GM18873 (cell line): ENCODE measurements at regions not wholly inside any gene's neighbourhood (a gene's known extent, or its start where the extent isn't known, plus 50 kb on each side); places are given as distances from the start of the nearest gene placed in this dataset.
"Not testable (repeated sequence)": the region's sequence is repeated elsewhere in the genome, so short reads cannot be mapped to it uniquely, and the experiment has no call there.

Source experiments
- ATAC-seq: cut with Tn5 transposase; IDR thresholded peaks from one replicate; pipeline ENCODE4 v1.9.1; 2021; ENCODE audit warnings: mild to moderate bottlenecking, moderate library complexity, moderate number of reproducible peaks; ENCODE audit not compliant: unreplicated experiment, low FRiP score

DNA sequence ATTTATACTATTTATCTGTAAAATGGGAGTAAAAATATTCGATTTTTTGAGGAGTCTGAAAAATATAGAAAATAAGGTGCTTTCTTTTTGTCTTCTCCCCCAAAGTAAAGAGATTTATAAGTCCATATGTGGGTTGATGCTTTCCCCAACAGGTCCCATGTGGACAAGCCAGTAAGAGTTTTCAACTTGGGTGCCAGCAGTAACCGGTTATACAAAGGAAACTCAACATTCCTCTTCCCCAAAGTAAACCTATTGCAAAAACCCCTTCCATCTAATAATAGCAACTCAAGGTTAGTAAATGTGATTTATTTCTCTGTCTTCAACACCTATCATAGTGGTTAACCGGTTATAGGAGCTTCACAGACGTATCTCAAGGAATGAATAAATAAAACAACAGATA is 1206.9 kb upstream of the SEL1L start:
- no peak for ATAC-seq

DNA sequence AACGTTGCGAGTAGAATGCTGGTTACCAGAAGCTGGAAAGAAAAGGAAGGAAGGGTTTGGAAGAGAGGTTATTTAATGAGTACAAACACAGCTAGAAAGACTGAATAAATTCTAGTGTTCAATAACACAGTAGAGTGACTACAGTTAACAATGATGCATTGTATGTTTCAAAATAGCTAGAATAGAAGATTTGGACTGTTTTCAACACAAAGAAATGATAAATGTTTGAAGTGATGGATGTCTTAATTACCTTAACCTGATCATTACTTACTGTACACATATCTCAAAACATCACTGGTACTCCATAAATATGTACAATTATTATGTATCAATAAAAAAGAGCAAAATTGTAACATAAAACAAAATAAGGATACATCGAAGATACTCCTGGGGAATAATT is 1221.8 kb upstream of the SEL1L start:
- ATAC-seq: no peak

DNA sequence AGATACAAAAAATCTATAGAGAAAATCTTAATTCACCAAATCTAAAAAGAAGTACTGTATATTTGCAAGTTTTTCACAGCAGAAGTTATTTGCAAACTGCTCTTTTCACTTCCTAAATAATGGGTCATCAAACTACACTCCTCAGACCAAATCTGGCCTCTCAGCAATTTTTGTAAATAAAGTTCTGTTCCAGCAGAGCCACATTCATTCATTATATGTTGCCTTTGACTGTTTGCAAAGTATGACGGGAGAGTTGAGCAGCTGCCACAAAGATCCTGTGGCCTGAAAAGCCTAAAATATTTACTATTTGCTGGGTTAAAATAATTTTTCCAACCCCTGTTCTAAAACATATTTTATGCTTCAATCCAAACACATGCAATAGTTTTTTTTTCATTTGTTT is 1222.3 kb upstream of the SEL1L start:
- ATAC-seq: no peak

DNA sequence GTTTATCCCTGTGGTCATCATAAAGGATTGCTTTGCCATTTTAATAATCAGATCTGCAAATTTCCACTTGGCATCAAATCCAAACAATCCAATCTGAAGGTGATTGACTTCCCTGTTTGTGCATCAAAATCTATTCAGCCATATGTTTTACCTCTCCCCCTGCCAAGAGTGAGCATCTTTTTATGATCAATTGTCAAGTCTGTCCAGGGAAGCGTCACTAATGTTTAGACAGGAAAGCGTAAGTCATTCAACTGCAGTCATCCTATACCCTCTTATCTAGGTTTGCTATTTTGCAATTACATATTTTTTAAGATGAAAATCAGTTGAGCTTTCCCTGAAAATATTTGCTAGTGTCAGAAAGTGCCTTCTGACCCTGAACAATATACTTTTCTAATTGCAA is 1224.1 kb upstream of the SEL1L start:
- no peak for ATAC-seq

DNA sequence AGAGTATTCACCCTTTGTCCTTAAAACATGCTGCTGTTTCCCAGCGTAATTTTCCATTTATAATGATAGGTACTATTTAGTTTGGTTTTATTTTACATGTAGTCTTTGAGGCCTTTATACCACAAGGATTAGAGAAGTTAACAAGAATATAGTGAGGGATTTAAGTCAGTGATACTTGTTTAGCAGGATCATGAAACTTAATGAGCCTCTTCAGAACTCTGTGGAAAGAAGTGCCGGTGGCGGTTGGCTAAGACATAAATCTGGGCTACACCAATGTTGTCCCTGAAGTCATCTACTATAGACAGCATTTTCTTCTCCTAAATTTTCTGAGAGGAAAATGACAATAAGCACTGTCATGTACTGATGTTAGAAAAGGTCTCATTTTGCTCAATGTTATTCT is 1226.0 kb upstream of the SEL1L start:
- ATAC-seq: no peak

DNA sequence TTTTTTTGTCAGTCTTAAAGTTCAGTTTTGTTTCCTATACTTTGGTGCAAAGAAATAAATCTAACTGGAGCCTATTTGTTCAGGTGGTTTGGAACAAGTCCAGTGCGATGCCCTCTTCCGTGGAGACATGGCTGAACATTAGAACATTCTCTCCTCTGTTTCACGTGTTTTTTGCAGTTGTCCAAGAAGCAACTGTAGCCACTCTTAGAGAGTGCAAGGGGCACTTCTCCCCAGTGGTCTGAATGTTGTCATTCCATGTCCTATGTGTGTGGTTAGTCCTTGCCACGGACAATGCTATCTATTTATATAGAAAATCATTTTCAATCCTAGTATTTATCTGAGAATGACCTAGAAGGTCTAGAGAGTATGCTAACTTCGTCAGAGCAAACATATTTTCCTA is 1232.5 kb upstream of the SEL1L start:
- no peak for ATAC-seq

DNA sequence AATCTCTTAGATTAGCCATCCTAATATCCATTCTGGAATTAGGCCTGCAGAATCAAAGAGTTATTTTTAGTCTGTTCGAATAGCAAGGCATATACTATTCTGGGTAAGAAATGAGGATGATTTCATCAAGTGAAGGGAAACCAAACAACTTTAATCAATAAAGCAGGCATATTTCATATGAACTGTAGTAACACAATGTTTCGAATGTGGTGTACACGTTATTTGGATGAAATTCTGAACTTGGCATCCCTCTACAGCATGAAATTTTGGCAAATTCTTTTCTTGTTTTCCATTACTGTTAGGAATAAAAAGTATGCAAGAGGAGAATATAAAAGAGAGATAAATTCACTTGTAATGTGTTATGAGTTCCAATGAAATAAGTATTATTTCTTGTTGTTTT is 1233.3 kb upstream of the SEL1L start:
- no peak for ATAC-seq

DNA sequence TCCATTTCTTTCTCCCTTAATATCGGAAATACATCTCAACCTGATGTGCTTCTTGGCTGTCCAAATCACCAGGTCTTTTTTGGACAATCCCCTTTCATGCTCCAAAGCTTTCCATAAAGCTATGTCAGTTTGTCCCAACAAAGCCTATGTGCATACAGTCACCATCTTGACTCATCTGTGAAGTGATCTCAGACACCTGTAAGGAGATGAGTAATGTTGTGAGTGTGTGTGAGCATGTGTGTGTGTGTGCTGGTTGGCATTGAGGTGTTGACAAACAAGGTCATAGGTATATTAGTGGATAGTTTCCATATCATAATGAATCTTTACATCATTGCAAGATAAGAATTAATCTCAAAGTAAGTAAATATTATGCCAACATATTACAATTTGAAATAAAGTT is 1243.3 kb upstream of the SEL1L start:
- no peak for ATAC-seq

DNA sequence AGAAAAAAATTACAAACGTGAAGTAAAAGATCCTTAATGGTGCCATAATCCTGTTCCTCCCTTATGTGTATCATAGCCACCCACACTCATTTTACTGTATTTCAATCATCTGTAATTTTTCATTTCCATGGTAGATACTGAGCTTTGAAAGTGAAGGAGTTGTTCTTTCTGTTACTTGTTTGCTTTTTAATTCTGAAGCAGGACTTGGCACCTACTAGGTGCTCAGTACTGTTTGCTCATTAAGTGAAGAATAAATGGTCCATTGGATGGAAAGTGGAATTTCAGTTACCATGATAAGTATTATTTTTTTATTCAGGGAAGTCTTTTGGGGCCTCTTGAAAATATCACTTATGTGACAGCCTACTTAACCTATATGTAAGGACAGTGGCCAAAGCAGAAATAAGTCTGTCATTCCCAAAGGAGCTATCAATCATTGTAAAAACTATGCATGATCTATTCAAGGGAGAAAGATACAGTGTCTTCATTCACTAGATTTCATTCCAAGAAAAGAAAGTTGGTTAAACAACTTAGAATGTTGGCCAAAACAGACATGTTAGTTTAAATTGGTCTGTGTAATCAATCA is 1244.4 kb upstream of the SEL1L start:
- no peak for ATAC-seq

DNA sequence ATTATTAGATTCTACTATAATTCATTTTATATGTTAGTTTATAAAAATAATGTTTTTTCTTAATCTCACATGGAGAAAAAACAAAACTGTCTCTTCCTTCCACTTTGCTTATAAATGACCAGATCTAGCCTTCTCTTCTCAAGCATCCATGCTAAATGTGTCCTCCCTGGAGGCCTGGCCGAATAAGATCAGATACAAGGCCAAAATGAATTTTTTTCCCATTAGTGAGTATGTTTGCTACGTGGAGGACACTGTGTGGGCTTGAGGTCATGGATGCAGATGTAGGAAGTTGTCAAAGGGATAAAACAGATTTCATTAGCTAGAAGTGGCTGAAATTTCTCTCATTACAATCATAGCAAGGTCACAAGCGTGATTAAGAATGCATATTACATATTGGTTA is 1244.9 kb upstream of the SEL1L start:
- no peak for ATAC-seq

DNA sequence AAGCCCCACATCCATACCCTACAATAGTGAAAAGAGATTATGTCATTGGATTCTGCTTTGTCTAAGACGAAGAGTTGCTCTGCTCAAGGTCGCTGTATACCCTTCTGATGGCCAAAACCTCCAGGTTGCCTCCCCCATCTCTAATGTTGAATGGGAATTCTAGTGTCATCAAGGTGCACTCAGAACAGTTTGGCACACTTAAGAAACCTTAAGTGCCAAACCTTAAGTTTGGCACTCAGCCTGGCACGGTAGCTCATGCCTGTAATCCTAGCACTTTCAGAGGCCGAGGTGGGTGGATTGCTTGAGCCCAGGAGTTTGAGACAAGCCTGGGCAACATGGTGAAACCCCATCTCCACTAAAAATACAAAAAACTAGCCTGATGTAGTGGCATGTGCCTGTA is 1245.6 kb upstream of the SEL1L start:
- no peak for ATAC-seq

DNA sequence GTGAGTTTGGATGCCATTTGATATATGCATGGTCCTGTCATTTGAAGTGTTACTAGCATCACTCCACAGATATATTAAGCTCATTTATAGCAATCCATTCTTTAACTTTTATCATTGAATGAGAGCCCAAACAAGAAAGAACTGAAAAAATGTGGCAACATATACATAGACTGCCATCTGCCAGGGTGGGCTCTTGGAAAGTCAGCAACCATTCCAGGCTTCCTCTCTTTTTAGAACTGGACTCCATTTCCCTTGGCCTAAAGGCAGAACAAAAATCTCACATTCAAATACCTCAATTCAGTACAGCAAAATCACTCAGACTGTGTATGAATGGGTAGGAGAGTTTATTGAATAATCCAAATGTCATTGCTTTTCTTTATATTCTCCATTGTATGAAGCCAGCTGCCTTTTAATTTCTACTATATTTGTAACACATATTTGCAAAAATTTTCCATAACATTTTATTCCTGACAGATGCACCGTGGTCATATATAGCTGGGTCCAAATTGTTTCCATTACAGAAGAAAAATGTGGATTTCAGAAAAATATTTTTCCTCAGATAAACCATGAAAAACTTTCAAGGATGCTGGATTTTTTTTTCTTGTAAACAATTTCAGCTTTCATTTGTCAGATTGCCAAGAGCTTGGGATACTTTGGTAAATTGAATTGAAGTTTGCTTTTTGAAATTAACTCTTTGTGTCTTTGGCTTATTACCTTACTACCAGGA is 1252.3 kb upstream of the SEL1L start:
- no peak for ATAC-seq

DNA sequence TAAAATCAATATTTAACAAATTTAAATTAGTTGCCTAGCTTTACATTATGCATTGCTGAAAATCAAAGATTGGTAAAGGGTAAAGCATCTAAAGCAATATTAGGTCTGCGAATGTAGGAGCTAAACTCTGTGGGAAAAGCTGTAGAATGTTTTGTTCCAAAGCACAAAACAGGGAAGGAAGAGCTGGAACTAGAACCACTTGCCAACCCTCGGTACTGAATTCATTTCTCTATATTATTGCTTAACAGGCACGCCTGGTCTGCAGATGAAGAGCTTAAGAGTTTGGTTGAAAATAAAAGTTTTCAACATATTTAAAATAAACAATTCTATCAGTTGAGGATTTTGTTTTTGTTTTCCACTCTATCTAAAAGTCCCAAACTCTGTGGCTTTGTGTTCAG is 1252.8 kb upstream of the SEL1L start:
- no peak for ATAC-seq

DNA sequence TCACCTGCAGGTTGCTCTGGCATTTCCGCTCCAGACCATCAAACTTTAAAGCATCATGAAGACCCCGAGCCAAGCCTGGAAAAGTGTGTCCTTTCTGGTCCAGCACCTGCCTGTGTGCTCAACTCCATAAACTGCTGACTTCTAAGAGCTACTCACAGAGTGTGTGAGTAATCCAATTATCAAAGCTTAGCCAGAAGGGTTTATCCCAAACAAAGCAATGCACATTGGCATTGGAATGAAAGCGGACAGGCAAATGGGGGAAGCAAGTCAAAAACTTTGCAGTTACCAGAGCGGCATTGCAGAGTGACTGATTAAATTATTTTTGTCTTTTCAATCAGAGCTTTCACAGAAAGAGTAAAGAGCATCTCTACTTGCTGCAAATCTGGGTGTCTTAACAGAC is 1262.4 kb upstream of the SEL1L start:
- ATAC-seq: no peak

DNA sequence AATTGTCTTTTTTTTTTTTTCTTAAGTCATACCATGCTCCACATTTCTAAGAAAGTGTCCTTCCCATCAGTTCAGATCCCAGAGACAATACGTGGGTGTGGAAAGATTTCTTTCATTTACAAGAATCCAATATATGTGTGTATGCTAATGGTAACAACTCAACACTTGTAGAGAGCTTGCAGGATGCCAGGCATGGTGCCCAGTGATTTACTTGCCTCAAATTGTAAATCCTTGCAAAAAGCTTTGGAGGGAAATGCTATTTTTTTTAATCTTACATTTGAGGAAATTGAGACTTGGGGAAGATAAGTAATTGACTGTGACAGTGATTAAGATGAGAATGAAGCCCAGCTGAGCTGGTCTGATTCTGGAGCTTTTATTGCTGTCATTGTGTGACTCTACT is 1264.6 kb upstream of the SEL1L start:
- ATAC-seq: no peak

DNA sequence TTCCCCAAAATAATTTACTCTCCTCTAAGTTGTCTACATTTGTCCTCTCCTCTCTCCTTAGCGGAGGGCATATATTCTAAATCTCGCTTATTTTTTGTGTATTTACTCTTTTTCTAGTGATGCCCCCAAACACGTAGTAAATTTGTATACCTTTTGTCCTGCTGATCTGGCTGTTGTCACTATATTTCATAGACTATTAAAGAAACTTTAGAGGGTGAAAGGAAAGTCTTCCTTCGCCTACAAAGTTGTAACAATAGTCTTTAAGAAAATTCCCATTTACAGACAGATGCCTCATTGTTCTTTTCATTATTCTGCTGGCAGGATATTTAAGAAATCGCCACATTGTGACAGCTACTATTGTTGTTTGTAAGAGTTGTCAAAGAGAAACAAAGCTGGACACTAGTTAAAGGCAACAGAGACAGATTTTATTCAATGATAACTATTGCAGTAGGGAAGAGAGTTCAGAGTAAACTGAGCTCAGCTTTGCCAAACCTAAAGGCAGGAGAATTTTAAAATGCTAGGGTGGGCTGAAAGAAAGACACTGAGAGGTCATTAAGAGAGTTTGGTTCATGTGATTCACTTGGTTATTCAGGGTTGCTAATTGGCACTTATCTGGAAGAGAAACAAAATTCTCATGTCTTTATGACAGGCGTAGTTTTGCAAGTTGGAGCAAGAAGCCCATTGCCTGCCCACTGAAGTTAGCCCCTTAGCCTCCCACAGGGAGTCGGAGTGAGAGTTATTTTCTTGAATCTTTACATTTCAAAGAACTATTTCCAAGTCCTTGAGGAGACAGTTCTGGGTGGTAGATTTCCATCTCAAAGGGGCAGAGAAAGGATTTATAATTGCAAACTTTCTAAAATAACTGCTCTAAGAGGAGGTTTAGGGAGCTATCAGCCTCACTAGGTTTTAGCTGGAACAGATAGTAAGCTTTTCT is 1272.5 kb upstream of the SEL1L start:
- no peak for ATAC-seq

DNA sequence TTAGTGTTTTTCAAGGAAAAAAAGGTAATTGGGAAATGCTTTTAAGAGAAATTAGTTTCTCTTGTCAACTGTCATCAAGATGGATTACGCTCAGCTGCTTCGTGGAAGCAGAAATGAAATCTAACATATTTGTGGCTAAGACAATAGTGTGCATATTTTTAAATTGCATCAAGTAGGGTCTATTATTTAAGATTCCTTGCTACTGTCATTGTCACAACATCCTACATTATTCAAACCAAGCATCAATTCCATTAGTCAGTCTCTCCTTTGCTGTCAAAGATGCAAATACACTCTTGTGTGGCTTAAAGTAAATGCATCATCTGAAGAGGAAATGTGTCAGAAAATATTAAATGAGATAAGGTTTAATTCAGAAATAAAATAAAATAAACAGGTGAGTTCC is 1277.6 kb upstream of the SEL1L start:
- no peak for ATAC-seq

DNA sequence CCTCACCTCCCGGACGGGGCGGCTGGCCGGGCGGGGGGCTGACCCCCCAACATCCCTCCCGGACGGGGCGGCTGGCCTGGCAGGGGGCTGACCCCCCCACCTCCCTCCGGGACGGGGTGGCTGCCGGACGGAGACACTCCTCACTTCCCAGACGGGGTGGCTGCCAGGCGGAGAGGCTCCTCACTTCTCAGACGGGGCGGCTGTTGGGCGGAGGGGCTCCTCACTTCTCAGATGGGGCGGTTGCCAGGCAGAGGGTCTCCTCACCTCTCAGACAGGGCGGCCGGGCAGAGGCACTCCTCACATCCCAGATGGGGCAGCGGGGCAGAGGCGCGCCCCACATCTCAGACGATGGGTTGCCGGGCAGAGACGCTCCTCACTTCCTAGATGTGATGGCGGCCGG is 1280.7 kb upstream of the SEL1L start:
- not testable (repeated sequence) for ATAC-seq

DNA sequence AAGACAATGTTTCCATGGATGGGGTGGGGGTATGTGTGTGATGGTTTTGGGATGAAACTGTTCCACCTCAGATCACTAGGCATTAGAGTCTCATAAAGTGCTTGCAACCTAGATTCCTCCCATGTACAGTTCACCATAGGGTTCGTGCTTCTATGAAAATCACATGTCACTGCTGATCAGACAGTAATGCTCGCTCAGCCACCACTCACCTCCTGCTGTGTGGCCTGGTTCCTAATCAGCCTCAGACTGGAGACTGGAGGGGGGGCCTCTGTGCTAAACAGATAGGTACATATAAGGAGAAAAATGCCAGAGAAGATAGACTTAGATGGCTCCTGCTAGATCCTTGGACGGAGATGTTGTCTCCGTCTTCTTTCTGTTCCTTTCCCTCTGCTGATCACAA is 1296.9 kb upstream of the SEL1L start:
- no peak for ATAC-seq

DNA sequence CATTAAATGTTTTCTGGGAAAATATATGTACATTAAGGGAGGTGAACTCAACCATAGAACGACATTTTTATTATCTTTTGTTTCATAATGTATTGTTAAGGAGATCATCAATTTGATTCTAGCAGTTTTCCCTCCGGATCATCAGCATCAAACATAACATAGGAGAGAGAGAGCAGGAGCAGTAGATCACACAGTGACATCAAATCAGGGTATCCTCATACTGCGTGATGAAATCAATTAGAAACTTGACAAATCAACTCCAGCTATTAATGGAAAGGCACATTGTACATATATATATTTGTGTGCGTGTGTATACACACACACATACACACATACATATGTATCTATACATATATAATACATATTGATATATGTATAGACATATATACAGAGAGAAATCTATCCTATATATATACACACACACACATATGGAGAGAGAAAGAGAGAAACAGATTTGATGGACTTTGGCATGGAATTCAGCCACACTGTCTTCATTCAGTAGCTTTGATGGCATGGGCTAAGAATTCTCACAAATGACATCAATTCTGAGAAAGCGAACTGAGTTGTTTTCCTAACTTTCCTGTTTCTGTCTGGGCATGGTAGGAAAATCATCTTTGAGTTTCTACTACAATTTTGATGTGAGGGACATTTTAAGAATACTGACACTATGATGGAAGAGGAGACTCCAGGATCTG is 1302.8 kb upstream of the SEL1L start:
- ATAC-seq: no peak

DNA sequence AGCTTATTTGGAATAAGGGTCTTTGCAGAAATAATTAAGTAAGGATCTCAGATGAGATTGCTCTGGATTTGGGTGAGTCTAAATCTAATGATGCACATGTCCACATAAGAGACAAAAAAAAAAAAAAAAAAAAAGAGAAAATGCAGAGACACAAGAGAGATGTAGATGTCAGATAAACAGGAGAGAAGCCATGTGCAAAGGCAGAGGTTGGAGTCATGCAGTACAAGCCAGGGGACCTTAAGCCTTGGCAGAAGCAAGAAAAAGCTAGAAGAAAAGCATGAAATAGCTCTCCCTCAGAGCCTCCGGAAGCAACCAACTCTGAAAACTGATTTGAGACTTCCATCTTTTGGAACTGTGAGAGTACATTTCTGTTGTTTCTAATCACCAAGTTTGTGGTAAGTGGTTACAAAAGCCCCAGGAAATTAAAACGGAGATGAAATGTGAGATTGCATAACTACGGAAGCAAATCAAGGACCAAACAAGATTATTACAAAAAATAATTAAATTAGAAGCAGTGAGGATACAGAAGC is 1304.0 kb upstream of the SEL1L start:
- no peak for ATAC-seq
